Neural cell (in vitro differentiated cells): ENCODE measurements at regions not wholly inside any gene's neighbourhood (a gene's known extent, or its start where the extent isn't known, plus 50 kb on each side); places are given as distances from the start of the nearest gene placed in this dataset.

Experiments
- CTCF ChIP-seq: fragments of 450-650 bp; IDR thresholded peaks from 2 replicates; pipeline ENCODE4 v1.5.1; 2014; ENCODE audit warnings: antibody characterized with exemption, mild to moderate bottlenecking, moderate library complexity; ENCODE audit not compliant: poor library complexity, severe bottlenecking
- EP300 ChIP-seq: fragments of 450-650 bp; conservative IDR thresholded peaks from 2 replicates; pipeline ENCODE4 v1.6.1; 2014; ENCODE audit warnings: antibody characterized with exemption, mild to moderate bottlenecking, moderate library complexity; ENCODE audit not compliant: poor library complexity, severe bottlenecking
- EZH2 ChIP-seq: fragments of 200-600, 300-800 bp; shearing (Covaris generic), sonication (generic); IDR thresholded peaks from 2 replicates; pipeline ENCODE4 v1.6.1; 2014; ENCODE audit warnings: antibody characterized with exemption, low read length, borderline replicate concordance, mild to moderate bottlenecking; ENCODE audit not compliant: insufficient read depth, poor library complexity, severe bottlenecking
- SMC3 ChIP-seq: fragments of 450-650 bp; conservative IDR thresholded peaks from 2 replicates; pipeline ENCODE4 v1.6.1; 2014; ENCODE audit warnings: antibody characterized with exemption, mild to moderate bottlenecking, moderate library complexity; ENCODE audit not compliant: poor library complexity

GRCh38 chr6:149227796-149228195 is 89.7 kb upstream of the TAB2 start:
- TF ChIP-seq CTCF = no peak
- no peak for TF ChIP-seq EP300
- TF ChIP-seq EZH2 = no peak
- no peak for TF ChIP-seq SMC3
